ENCODE measurements at regions not wholly inside any gene's neighbourhood (a gene's known extent, or its start where the extent isn't known, plus 50 kb on each side); places are given as distances from the start of the nearest gene placed in this dataset.

DNA sequence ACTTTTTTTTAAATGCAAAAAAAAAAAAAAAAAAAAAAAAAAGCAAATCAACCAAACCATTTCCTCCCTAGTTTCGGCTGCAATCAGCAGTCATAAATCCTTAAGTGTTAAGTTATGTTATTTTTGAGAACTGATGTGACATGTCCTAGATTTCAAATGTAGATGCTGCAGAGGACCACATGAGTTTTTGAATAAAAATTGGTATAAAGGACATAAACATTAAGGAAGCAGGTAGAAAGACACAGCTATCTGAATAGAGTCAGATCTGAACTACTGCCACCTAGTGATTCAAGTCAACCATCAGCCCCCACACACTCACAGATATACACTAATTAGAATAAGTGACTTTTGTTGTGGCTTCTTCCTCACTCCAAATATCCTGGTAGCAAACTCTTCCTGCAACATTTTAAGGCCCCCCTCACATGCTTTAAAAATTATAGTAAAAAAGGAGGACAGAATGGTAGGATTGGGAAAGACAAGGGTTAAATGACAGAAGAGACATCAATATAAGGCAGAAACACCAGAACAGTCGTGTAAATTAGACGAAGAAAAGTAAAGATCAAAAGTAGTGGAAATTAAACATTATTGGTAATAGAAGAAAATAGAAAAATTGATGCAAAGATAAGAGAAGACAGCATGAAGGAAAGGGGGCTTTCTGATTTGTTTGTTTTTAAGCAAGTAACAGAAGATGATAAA, 394.5 kb upstream of the ATP2B1 start:
- DNase-seq (ENCODE audit: low spot score in 2 of 2) = peak in 1 of 2 donors; percentile 40
- H3K27me3 Mint-ChIP-seq = no peaks in the 10 kb centered on the region
- peaks cover 23% of the 10 kb centered on the region for H3K4me1 Mint-ChIP-seq
- H3K9me3 Mint-ChIP-seq = no peaks in the 10 kb centered on the region
- peak overlapping the region; percentile 67 for H3K4me3 Mint-ChIP-seq
- H3K27ac Mint-ChIP-seq = no peak overlapping the region
- peak; percentile 95 for ATAC-seq (ENCODE audit: low read depth)
- H3K36me3 Mint-ChIP-seq = no peaks in the 10 kb centered on the region

DNA sequence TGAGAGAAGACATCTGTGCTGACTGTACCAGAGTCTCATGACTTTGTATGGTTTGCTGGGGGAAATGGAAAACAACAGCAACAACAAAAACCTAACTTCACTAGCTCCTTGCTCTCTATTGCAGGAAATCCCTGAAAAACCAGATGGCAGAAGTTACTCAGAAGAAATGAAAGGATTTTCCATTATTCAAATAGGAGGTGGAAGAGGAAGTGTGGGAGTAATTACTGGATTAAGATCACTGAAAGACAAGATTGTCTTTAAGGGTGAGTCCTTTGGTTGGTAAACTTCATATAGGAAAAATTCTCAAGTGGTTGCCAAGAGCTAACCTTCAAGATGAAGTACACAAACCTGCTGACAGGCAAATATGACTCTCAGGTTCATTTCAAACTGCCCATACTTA, 391.9 kb upstream of the ATP2B1 start:
- Mint-ChIP-seq H3K27me3 (no peaks in the 10 kb centered on the region), H3K36me3 (no peaks in the 10 kb centered on the region), H3K27ac (peak overlapping the region; percentile 16), H3K4me1 (peaks cover 26% of the 10 kb centered on the region), H3K4me3 (no peak overlapping the region), H3K9me3 (no peaks in the 10 kb centered on the region)
- DNase-seq (ENCODE audit: low spot score in 2 of 2) (no peak), ATAC-seq (ENCODE audit: low read depth) (no peak)

DNA sequence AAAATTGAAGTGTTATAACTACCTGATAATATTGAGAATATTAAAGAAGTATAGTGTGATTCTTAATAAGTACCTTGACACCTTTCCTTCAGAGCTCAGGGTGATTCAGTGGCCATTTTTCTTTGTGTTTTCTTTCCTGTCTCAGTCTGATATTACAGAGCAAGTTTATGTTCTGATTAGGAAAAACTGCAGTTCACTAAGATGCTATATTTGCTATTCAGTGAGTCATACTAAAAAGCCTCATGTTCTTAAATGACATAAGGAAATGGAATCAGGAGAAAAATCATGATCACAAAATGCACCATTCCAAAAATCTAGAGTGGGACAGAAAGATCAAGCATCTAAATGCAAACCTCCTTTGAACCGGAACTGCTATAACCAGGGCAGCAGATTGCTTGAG, 390.6 kb upstream of the ATP2B1 start:
- no peaks in the 10 kb centered on the region for H3K36me3 Mint-ChIP-seq
- H3K27ac Mint-ChIP-seq = no peak overlapping the region
- ATAC-seq (ENCODE audit: low read depth) (no peak), DNase-seq (ENCODE audit: low spot score in 2 of 2) (no peak)
- H3K9me3 Mint-ChIP-seq = no peaks in the 10 kb centered on the region
- peaks cover 26% of the 10 kb centered on the region for H3K4me1 Mint-ChIP-seq
- H3K27me3 Mint-ChIP-seq = no peaks in the 10 kb centered on the region
- H3K4me3 Mint-ChIP-seq = no peak overlapping the region

DNA sequence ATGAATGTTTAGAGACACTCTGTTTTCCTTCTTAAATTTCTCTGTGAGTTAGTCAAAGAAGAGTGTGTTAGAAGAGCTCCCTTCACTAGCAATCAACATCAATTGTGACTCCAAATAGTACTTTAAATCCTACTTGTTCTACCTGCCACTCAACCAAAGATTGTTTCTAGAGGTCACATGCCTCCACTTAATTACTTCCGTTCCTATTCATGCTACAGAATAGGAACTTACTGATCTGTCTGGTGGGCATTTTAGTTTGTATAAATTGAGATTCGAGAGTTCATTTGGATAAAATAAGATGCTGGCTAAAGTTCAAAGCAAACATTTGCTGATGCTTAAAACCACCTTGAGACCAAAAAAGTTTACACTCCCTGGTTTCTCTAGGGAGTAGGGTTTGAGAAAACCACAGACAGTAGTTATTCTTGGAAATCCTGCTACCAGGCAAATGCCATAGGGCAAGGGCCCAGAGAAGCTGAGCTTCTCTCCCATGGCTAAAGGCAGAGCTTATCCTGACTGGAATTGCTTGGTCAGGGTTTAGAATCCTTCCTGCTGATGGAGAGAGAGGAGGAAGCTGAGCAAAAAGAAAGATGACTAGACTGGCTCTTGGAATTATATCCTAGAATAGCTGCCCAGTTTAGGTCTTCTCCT, 389.6 kb upstream of the ATP2B1 start:
- H3K9me3 Mint-ChIP-seq = no peaks in the 10 kb centered on the region
- H3K27me3 Mint-ChIP-seq = no peaks in the 10 kb centered on the region
- peaks cover 26% of the 10 kb centered on the region for H3K4me1 Mint-ChIP-seq
- ATAC-seq (ENCODE audit: low read depth) (no peak), DNase-seq (ENCODE audit: low spot score in 2 of 2) (no peak)
- H3K27ac Mint-ChIP-seq = peak overlapping the region; percentile 65
- H3K4me3 Mint-ChIP-seq = no peak overlapping the region
- no peaks in the 10 kb centered on the region for H3K36me3 Mint-ChIP-seq

DNA sequence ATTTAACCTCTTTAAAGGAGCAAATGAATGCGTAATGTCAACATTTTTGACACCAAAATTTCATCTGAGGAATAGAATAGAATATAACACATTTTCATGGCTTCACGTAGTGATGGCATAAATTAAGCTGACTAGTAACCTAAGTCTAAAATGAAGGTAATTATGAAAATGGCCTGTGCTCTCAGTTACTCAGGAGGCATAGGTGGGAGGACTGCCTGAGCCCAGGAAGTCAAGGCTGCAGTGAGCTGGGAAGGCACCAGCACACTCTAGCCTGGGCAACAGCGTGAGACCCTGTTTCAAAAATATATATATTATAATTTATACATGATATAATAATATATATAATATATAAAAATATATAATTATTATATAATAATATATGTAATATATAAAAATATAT, 383.2 kb upstream of the ATP2B1 start:
- Mint-ChIP-seq H3K27me3 (no peaks in the 10 kb centered on the region), H3K36me3 (peaks cover 4% of the 10 kb centered on the region), H3K9me3 (peaks cover 4% of the 10 kb centered on the region), H3K4me3 (no peak overlapping the region), H3K4me1 (peaks cover 15% of the 10 kb centered on the region), H3K27ac (no peak overlapping the region)
- DNase-seq (ENCODE audit: low spot score in 2 of 2) (no peak), ATAC-seq (ENCODE audit: low read depth) (no peak)

DNA sequence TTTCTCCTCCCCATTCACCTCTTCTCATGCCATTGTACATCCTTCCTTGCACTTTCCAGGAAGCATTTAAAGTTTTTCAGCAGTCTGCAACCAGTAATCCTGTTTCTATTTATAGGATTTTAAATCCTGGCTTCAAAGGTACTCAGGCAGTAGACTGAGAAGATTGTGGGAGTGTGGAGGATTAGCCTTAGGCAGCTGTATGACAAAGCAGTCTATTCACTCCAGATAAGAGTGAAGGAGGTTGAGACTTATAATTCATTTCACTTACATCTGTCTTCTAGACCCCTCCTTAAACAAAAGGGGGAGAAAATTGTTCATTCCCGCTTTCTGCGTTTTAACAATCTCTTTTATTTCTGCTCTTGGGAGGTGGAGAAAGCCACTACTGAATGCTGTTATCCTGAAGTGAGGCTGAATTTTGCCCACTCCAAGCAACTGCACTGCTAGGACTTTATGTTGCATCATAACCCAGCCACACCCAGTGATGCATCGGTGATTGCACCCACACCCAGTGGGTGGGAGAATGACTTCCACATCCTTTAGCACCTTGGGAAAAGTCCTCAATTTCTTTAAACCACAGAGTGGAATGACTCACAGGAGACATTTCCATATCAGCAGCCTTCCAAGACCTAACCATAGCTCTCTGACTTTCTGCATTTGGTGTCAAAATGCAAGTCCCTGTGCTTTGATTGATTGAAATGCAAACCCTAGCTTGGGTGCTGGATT, 382.5 kb upstream of the ATP2B1 start:
- ATAC-seq (ENCODE audit: low read depth) (no peak), DNase-seq (ENCODE audit: low spot score in 2 of 2) (no peak)
- Mint-ChIP-seq H3K9me3 (peaks cover 4% of the 10 kb centered on the region), H3K4me1 (peaks cover 15% of the 10 kb centered on the region), H3K27me3 (no peaks in the 10 kb centered on the region), H3K36me3 (peaks cover 4% of the 10 kb centered on the region), H3K4me3 (no peak overlapping the region), H3K27ac (no peak overlapping the region)

DNA sequence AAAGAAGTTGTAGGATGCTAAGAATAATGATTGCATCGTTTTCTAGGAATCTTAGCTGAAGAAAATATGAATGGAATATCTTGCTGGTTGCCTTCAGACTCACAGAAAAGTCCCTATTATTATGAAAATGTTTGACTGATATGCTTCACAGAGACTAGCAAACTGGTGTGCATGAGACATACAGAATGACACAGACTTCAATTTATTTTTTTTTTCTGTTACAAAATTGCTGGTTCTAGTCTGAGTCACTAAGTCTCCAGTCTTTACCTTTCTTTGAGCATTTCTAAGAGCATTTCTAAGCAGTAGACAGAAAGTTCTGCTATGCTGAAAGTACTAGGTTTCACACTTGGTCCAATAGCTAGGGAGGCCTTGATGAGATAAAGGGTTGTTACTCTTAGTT, 377.6 kb upstream of the ATP2B1 start:
- Mint-ChIP-seq H3K27me3 (no peaks in the 10 kb centered on the region), H3K9me3 (peaks cover 4% of the 10 kb centered on the region), H3K36me3 (peaks cover 4% of the 10 kb centered on the region), H3K4me3 (no peak overlapping the region), H3K4me1 (peaks cover 10% of the 10 kb centered on the region), H3K27ac (no peak overlapping the region)
- ATAC-seq (ENCODE audit: low read depth) = no peak
- no peak for DNase-seq (ENCODE audit: low spot score in 2 of 2)

DNA sequence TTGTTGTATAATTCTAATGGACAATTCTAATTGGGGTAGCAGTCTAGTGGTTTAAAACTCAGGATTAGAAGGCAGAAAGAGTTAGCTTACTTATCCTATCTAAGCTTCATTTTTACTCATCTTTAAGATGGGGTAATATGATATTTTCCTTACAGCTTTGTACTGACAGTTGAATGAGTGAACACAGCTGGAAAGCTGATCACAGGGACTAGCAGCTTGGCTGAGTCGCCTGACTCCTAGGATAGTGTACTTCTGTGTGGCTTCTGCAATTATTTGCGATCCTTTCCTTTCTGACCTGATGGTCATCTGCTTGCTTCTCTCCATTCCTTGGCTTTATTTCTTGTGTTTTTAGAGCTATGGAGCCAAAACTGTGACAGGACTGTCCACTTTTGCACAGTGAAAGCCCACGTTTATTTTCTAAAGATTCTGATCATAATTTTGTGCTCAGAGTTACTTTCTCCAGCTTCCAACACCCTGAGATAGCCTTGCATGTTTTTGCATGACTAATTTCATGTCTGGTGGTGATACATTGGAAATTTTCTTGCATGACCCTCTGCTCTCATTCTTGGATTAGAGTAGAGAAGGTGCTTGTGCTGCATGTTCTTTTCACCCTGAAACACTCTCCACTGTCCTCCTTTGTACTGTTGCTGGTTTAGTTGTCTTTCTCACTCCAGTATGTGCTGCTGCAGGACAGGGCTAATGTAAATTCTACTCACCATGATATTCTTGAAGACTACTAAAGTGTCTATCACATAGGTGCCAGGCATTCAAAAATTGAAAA, 377.0 kb upstream of the ATP2B1 start:
- ATAC-seq (ENCODE audit: low read depth) (no peak), DNase-seq (ENCODE audit: low spot score in 2 of 2) (no peak)
- no peaks in the 10 kb centered on the region for H3K27me3 Mint-ChIP-seq
- peaks cover 4% of the 10 kb centered on the region for H3K36me3 Mint-ChIP-seq
- no peak overlapping the region for H3K4me3 Mint-ChIP-seq
- H3K4me1 Mint-ChIP-seq = peaks cover 8% of the 10 kb centered on the region
- H3K9me3 Mint-ChIP-seq = peaks cover 4% of the 10 kb centered on the region
- no peak overlapping the region for H3K27ac Mint-ChIP-seq

DNA sequence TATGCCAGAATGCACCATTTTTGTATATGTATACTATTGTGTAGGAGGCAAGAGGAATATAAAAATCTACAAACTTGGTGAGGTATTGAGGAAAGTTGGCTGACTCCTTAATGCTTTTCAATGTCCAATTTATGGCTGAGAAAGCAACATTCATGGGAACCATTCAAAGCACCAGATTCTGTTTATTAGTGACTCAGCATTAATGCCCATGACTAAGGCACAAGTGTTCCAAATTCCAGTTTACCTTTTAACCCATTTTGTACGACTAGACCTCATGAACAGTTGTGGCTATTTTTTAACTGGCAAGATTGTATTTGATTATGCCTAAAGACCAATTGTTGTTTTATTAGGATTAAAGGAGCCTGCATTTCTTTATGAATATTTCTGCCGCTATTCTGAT, 375.4 kb upstream of the ATP2B1 start:
- H3K27ac Mint-ChIP-seq = no peak overlapping the region
- H3K27me3 Mint-ChIP-seq = no peaks in the 10 kb centered on the region
- DNase-seq (ENCODE audit: low spot score in 2 of 2) = no peak
- H3K36me3 Mint-ChIP-seq = no peaks in the 10 kb centered on the region
- no peak overlapping the region for H3K4me3 Mint-ChIP-seq
- no peaks in the 10 kb centered on the region for H3K9me3 Mint-ChIP-seq
- peaks cover 4% of the 10 kb centered on the region for H3K4me1 Mint-ChIP-seq
- no peak for ATAC-seq (ENCODE audit: low read depth)

DNA sequence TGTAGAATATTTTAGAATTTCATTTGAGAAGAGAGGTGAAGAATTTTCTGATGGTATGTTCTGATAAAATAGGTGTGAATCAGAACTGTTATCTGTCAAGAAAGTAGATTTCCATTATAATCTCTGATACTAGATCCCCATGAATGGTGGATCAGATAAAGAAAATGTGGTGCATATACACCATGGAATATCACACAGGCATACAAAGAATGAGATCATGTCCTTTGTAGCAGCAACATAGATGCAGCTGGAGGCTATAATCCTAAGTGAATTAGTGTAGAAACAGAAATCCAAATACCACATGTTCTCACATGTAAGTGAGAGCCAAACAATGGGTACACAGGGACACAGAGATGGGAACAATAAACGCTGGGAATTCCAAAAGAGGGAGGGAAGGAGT, 372.0 kb upstream of the ATP2B1 start:
- Mint-ChIP-seq H3K36me3 (no peaks in the 10 kb centered on the region), H3K4me1 (no peaks in the 10 kb centered on the region), H3K9me3 (no peaks in the 10 kb centered on the region), H3K4me3 (no peak overlapping the region), H3K27ac (no peak overlapping the region), H3K27me3 (no peaks in the 10 kb centered on the region)
- ATAC-seq (ENCODE audit: low read depth) (no peak), DNase-seq (ENCODE audit: low spot score in 2 of 2) (no peak)

DNA sequence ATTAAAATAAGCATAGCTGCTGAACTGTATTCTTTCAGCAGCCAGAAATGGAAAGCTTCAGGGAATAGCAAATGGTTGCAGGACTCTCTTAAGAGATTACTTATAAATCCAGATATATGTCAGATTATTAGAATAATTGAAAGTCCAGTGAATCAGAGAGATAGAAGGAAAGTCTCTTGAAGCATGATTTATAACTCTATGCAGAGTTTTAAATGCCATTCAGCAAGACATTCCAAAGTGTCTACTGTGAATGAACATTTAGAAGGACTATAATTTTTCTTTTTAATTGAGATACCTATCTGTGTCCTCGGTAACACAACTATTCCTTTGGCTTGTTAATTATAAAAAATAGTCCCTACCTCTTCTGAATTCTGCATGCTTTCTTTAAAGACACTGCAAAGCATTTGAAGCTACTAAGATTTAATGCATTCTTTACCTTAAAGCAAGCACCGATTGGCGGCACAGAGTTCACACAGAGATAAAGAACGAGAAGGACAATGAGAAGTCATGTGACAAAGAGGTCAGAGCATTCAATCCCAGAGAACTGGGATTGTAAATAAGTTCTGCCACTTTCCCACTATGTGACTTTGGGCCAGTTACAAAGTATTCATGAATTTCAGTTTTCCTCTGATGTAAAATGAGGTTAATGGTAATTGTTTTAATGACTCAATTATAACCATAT, 371.0 kb upstream of the ATP2B1 start:
- Mint-ChIP-seq H3K36me3 (peaks cover 3% of the 10 kb centered on the region), H3K27me3 (peaks cover 2% of the 10 kb centered on the region), H3K27ac (no peak overlapping the region), H3K4me3 (no peak overlapping the region), H3K9me3 (peaks cover 3% of the 10 kb centered on the region), H3K4me1 (peaks cover 3% of the 10 kb centered on the region)
- ATAC-seq (ENCODE audit: low read depth) (no peak), DNase-seq (ENCODE audit: low spot score in 2 of 2) (no peak)

DNA sequence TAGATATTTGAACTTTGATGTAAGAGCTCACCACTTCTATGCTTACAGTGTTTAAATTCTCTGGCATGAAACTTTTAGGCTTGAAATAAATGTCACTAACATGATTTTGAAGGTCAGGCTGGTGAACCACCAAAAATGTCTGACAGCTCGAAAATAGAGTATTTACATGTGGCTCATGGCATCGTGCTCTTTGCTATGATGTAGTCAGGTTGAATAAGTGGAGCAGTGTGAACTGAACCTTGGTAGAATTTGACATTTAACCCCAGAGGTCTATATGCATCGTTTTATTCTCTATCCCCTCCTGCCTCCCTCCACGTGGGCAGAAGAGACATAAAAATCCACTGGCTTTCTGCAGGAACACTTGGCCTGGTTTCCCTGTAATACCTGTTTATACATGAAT, 369.7 kb upstream of the ATP2B1 start:
- Mint-ChIP-seq H3K27me3 (peaks cover 2% of the 10 kb centered on the region), H3K4me1 (peaks cover 6% of the 10 kb centered on the region), H3K27ac (no peak overlapping the region), H3K36me3 (peaks cover 4% of the 10 kb centered on the region), H3K9me3 (peaks cover 4% of the 10 kb centered on the region), H3K4me3 (no peak overlapping the region)
- no peak for ATAC-seq (ENCODE audit: low read depth)
- DNase-seq (ENCODE audit: low spot score in 2 of 2) = no peak

DNA sequence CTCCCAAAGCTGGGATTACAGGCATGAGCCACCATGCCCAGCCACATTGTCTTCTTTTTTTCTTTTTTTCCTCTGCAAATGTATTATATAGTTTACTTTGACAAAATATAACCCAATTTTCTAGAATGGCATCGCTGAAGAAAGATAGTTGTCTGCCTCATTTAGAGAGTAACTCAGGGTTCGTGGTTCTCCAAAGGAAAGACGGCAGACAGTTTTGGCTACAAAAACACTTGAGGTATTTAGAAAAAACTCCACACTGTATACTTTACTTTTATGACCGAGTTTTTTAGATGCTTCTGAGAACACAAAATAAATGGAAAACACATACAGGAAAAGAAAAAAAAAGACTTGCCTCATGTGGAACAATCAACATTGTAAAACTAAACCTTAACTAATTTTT, 369.1 kb upstream of the ATP2B1 start:
- Mint-ChIP-seq H3K4me1 (peaks cover 7% of the 10 kb centered on the region), H3K4me3 (no peak overlapping the region), H3K27ac (no peak overlapping the region), H3K27me3 (peaks cover 2% of the 10 kb centered on the region), H3K36me3 (peaks cover 5% of the 10 kb centered on the region), H3K9me3 (peaks cover 5% of the 10 kb centered on the region)
- ATAC-seq (ENCODE audit: low read depth) (no peak), DNase-seq (ENCODE audit: low spot score in 2 of 2) (no peak)
